GM19328 (cell line): ENCODE measurements at regions not wholly inside any gene's neighbourhood (a gene's known extent, or its start where the extent isn't known, plus 50 kb on each side); places are given as distances from the start of the nearest gene placed in this dataset.
"Not testable (repeated sequence)": the region's sequence is repeated elsewhere in the genome, so short reads cannot be mapped to it uniquely, and the experiment has no call there.

ENCODE experiments used
- ATAC-seq: cut with Tn5 transposase; IDR thresholded peaks from one replicate; pipeline ENCODE4 v1.9.1; 2021; ENCODE audit warnings: mild to moderate bottlenecking, moderate library complexity; ENCODE audit not compliant: unreplicated experiment

DNA sequence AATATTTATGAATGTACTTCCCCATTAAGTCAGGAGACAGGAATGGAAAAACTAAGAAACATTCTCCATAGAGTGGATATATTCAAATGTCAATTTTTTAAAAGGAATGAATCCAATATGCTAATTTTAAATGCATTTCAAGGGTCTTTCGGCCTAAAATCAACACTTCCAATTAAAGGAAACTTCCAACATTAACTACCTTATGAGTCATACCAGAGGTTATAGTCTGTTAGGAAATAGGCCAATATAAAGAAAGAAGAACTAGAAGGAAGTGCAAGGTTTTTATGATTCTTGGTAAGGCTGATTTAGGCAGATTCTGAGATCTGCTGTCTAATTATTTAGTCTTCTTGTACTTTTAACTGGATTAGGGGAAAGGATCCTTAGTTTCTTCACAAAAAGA, 260.1 kb upstream of the EDNRA start:
- ATAC-seq = no peak

DNA sequence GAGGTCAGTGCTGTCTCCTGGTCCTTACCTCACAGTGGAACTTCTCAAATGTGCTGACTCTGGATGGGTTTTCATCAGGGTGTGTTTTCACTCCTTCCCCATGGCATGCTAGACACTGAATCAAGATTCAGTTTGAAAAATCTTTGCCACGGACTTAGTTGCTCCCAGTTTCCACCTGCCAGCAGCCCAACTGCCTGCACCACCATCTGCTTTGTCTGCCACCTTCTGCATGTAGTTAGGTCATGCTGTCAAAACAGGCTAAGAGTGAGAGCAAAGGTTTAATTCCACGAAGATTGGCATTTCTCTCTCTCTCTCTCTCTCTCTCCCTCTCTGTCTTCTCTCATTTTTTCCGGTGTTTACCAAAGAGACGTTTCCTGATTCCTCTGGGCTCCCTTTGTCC, 258.0 kb upstream of the EDNRA start:
- ATAC-seq = no peak

DNA sequence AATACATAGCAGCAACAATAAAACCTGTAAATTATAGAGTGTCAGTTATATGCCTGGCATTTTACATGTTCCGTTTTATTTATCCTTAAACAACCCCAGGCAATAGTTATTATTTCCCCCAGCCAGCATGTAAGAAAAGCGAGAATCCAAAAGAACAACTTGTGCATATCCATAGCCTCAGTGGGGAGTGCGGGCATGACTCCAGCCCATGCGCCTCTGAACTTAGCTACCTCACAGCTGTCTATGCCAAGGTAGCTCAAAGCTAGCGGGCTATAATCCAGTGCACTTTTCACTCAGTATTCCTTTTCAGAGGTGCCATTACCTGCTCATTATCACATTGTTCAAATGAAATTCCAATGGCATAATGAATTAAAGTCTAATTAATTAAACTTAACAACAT, 257.3 kb upstream of the EDNRA start:
- no peak for ATAC-seq

DNA sequence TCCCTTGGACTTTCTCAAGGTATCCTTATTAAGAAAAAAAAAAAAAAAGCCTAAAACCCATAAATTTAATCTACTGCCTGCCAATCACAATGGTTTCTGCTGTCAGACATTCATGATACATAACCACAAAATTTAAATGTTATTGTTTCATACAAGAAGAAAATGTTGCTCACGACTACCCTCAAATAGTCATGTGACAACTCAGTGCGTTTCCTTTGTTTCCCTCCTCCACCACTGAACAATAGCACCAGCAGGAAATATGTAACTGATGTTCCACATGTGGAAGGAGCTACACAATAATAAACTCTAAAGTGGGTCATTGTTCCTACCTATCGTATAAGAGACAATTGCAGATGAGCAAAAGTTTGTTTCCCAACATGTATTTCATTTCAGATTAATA, 244.1 kb upstream of the EDNRA start:
- ATAC-seq = no peak

DNA sequence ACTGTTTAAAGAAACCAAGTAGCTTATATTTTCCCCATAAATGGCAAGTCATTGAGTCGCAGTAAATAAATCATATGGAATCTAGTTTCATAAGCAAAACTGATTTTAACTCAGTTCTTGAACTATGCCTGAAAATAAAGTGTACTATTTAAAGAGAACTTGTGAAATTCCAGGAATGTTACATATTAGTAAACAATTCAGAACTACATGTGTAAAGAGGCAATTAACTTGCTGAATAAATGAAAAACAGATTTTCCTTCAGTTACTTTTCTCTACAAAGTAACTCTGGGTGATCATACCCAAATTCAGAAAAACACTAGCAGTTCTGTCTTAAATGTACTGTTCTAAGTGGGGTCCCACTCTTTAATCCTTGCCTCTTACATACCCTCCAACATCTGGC, 236.1 kb upstream of the EDNRA start:
- ATAC-seq = no peak

DNA sequence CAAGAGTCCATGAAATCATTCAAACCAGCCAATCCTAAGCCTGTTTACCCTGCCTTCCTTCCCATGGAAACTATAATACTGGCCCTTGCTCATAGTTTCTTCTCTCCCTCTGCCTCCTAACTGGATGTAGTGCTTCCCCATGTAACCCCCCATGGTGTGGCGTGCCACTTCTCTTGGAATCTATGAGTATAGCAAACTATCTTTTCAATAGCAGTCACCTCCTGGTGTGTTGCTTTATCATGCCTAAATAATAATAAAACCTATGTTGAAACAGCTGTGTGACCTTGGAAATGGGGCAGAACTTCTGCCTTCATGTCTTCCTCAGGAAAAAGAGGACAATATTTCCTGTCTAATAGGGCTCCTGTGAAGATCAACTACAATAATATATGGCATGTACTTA, 234.8 kb upstream of the EDNRA start:
- no peak for ATAC-seq

DNA sequence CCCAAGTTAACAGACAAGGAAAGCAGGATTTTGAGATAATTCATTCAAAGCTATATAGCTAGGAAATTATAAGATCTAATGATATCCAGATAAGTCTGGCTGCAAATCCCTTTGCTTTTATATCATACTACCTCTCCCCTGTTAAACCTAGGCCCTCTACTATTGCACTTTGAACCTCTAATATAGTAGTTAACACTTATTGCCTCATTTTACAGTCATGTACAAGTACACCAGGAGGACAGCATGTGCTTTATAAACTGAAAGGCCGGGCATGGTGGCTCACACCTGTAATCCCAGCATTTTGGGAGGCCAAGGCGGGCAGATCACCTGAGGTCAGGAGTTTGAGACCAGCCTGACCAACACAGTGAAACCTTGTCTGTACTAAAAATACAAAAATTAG, 234.4 kb upstream of the EDNRA start:
- not testable (repeated sequence) for ATAC-seq

DNA sequence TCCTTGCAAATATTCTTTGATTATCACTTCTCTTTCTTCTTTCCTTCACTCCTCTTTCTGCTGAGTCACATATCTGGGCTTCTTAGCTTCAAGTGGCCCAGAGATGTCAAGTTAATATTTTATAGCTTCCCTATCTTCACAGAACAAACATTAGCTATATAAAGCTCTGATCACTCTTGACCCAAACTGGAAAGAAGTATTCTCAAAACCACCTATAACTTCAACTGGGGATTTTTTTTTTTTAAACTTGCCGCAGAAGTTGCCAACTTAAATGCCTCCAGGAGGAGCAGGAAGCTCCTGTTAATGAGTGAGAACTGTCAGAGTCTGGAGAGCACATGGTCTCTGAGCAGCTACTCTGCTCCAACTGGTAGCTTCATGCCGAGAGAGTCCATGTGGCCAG, 233.3 kb upstream of the EDNRA start:
- ATAC-seq = no peak

DNA sequence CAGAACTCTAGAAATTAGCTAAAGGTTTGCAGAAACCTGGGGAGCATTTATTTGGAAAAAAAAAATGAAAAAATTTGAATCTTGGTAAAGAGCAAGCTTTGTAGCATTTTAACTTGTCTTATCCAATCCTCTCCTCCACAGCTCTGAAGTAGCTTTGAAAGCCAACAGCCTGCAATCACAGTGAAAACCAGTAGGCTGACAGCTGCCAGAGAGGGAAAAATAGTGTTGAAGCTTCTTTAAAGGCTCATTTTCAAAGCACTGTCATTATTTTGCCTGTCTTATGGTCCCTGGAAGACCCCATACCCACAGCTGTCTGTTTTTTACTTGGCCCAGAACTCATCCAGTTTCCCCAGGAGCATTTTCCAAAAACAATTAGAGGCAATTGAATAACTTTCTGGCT, 230.8 kb upstream of the EDNRA start:
- no peak for ATAC-seq

DNA sequence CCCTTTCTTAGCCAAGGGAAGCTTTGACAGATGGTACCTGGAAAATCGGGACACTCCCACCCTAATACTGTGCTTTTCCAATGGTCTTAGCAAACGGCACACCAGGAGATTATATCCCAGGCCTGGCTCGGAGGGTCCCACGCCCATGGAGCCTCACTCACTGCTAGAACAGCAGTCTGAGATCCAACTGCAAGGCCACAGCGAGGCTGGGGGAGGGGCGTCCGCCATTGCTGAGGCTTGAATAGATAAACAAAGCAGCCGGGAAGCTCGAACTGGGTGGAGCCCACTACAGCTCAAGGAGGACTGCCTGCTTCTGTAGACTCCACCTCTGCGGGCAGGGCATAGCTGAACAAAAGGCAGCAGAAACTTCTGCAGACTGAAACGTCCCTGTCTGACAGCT, 225.6 kb upstream of the EDNRA start:
- ATAC-seq = not testable (repeated sequence)

DNA sequence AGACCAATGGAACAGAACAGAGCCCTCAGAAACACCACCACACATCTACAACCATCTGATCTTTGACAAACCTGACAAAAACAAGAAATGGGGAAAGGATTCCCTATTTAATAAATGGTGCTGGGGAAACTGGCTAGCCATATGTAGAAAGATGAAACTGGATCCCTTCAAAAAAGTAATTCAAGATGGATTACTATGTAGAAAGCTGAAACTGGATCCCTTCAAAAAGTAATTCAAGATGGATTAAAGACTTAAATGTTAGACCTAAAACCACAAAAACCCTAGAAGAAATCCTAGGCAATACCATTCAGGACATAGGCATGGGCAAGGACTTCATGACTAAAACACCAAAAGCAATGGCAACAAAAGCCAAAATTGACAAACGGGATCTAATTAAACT, 221.6 kb upstream of the EDNRA start:
- not testable (repeated sequence) for ATAC-seq

DNA sequence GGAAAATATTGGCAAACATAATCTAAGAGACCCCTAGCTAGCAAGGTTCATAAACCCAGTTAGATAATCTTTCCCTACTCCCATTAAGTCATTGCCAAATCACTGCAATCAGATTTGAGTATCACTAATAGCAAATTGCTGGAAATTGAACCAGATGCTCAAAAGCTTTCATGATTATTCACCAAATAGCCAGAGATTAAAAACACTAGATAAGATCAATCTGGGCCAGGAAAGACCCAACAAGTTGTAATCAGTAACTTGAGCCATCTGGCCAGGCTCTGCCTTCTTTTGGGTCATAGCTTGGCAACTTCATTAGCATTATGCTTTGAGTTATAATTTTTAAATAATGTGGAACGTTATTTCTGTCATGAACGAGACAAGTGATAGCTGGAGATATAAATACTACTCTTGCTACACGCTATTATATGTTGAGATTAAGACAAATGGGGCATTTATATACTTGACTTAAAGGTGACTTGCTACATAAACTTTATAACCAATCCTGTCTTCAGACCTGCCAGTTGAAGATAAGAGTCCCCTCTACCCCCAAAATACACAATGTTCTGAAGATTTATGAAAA, 196.6 kb upstream of the EDNRA start:
- no peak for ATAC-seq

DNA sequence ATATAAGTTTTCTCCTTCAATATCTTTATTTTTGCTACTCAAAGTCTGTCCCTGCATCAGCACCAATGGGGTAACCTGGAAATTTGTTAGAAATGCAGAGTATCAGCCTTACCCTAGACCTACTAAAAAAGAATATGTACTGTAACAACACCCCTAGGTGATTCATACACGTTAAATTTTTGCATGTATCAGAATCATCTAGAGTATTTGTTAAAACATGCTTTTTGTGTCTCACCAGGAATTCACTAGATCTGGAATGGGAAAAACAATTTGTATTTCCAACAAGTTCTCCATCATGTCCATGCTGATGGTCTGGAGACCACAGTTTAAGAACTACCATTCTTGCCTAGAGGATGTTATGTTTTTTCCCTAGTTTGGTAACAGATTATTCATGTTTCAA, 196.0 kb upstream of the EDNRA start:
- ATAC-seq = no peak

DNA sequence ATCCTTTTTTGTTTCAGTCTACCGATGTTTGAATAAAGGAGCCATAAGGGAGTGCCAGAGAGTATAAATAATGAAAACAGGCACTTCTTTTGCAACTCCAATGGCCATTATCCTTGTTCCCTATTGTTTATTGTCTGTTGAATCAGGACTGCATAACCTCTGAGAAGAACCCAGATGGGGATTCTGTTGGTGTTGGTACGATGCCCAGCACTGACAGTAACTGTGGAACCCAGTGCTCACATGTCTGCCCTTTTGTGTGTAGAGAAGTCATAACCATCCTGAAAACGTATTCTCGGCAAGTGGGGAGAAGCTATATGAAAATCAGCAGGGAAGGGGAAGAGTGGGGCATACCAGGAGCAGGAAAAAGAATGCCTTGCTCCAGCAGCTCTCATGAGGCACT, 195.1 kb upstream of the EDNRA start:
- no peak for ATAC-seq

DNA sequence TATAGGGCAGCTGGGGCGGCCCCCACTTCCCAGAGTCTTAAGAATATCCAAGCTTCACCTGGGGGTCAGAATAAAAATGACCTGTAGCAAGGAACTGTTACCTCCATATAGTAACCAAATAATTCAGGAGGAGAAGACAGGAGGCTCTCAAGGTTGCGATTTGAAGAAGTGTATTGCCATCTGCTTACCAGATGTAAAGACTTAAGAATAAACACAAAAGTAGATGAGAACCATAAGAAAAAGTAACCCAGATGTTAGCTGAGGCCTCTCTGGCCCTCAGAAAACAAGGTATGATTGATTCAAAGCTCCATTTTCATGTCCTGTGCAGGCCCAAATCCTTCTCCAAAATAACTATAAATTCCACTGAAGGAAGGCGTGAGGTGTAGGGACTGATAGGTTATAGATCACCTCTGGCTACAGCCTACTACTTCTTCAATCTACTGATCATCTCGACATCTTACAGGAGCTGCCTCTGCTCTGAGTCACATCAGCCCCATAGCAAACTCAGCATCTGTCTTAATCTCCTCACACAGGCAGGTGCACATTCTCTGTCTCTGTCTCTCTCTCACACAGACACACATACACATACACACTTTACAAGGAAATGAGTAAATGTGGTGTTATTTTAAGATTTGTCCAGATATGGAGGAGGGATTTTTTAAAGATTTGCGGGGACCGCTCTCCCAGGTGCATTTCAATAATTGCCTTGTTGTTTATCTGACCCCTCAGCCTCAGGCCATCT, 193.9 kb upstream of the EDNRA start:
- ATAC-seq = no peak

DNA sequence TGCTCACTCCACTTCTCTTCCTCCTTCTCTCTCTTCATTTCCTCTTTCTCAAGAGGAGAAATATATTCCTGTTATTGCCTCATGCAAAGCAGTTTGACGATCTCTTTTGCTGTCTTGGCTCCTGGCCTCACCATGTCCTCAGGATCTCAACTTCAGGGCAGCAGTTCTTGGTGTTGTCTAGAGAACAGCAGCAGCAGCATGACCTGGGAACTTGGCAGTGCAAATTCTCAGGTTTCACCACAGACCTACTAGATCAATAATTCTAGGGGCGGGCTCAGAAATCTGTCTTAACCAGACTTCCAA, 193.4 kb upstream of the EDNRA start:
- ATAC-seq = no peak

DNA sequence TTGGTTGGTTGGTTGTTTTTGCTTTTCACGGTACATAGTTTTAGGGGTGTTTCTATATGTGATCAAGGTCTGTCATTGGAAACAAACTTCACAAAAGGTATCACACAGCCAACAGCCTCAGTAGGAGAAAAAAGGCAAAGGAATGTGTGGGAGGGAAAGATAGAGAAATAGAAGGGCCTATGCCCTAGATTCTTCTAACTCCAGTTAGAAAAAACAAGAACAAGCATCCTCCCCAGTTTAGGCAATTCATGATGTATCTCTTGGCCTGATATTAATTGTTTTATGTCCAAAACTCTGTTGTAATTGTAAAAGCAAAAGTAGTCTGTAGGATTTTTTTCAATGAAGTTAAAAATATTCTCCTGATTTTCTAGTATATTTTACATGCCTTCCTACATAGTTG, 192.4 kb upstream of the EDNRA start:
- no peak for ATAC-seq

DNA sequence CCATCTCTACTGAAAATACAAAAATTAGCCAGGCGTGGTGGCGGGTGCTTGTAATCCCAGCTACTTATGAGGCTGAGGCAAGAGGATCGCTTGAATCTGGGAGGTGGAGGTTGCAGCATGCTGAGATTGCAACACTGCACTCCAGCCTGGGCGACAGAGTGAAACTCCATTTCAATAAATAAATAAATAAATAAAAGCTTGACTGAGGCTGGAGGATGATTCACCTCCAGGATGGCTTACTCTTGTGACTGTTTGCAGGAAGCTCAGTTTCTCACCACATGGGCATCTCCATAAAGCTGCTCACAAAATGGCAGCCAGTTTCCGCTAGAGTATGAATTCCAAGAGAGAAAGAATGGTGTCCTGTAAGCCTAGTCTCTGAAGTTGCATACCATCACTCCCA, 191.7 kb upstream of the EDNRA start:
- ATAC-seq = no peak

DNA sequence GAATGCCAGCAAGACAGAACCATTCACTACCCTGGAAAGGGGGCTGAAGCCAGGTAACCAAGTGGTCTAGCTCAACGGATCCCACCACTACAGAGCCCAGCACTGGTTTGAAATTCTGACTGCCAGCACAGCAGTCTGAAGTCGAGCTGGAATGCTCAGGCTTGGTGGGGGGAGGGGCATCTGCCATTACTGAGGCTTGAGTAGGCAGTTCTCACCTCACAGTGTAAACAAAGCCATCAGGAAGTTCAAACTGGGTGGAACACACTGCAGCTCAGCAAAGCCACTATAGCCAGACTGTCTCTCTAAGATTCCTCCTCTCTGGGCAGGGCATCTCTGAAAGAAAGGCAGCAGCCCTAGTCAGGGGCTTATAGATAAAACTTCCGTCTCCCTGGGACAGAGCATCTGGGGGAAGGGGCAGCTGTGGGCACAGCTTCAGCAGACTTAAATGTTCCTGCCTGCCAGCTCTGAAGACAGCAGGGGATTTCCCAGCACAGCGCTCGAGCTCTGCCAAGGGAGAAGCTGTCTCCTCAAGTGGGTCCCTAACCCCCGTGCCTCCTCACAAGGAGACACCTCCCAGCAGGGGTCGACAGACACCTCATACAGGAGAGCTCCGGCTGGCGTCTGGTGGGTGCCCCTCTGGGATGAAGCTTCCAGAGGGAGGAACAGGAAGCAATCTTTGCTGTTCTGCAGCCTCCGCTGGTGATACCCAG, 188.1 kb upstream of the EDNRA start:
- not testable (repeated sequence) for ATAC-seq

DNA sequence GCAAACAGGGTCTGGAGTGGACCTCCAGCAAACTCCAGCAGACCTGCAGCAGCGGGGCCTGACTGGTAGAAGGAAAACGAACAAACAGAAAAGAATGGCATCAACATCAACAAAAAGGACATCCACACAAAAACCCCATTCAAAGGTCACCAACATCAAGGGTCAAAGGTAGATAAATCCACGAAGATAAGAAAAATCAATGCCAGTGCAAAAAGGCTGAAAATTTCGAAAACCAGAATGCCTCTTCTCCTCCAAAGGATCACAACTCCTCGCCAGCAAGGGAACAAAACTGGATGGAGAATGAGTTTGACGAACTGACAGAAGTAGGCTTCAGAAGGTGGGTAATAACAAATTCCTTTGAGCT, 187.6 kb upstream of the EDNRA start:
- not testable (repeated sequence) for ATAC-seq

DNA sequence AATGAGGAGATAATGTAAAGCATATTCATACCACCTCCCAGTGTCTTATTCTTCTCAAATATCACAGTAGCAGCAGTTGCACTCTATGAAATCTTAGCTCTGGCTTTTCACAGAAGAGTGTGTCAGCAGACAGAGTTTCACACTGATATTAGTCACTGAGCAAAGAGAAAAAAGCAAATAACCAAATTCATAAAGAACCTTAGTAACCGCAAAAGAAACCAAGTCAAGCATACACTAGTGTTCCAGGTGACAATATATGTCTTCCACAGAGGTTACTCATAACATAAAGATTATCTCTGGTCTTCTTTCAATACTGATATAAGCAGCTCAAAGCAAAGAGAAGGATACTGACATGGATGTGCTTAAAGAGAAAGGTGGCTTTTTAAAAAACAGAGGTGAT, 181.7 kb upstream of the EDNRA start:
- no peak for ATAC-seq

DNA sequence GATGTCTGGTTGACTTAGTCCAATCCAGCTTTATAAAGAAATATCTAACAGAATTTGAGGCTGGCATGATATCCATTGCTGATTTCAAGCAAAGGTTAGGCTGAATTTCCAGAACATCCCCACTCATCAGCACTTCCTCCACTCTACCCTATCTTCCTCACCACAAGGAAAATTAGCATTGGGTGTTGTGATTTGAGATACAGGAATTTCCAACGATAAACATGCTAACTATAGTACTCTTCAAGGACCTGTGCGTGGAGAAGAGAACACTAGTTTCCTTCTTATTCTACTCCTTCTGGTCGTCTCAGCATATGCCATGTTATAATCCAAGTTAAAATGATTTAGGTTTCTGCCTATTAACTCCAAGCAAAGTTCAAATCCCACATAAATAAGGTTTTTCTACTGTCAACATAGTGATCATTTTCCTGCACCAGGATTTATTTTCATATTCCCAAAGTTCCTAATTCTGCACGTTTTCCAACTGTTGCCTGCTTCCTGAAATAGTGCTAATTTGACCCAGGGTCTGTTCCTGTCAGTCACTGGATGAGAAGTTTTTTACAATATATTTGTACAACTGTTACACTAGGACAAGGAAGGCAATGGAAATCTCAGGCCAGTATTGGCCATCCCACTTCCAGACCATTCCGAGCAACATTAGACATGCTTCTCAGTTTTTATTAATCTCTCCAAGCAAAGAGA, 177.6 kb upstream of the EDNRA start:
- ATAC-seq = no peak
